Stimulated activated CD4-positive, alpha-beta T cell treated with anti-CD3 and anti-CD28 coated beads, Interleukin-2, amount 100 ng/mL, for 4 hours (primary cell): ENCODE measurements at regions not wholly inside any gene's neighbourhood (a gene's known extent, or its start where the extent isn't known, plus 50 kb on each side); places are given as distances from the start of the nearest gene placed in this dataset.

Experiments
- DNase-seq: peaks from one replicate; pipeline ENCODE4 v3.0.0-alpha.2; 2020; ENCODE audit warnings: low read depth

DNA sequence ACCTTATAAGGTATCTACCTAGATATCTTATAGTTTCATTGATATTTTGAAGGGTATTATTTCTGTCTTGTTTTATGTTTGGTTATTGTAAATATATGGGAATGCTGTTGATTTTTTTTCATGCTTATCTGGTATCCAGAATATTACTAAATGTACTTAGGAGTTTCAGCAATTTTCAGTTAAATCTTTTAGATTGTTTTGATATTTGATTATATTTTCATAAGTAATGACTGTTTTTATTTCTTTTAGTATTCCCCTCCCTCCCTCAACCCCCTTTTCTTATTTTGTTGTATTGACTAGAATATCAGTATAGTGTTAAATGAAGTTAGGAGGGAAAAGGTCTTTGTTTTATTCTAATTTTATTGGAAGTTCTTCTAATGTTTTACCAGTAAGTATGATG, 344.4 kb upstream of the PROX1 start:
- DNase-seq: no peak

GRCh38 chr1:213647864-213648650, 339.7 kb upstream of the PROX1 start:
- no peak for DNase-seq

DNA sequence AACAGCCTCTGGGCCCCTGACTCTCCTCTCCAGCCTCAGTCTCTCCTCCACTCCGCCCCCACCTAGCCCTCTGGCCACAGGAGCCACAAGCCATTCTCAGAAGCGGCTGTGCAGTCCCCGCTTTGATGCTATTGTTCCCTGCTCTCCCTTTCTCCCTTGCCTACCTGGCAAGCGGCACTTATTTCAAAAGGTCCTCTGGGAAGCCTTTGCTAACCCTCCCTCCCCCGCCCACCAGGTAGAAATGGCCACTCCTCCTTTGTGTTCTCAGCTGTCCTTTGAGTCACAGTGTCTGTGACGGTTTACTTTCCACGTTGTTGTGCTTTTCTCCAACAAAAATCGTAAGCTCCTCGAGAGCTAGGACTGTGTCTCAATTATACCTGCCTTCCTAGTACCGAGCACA, 338.4 kb upstream of the PROX1 start:
- DNase-seq: no peak

- DNase-seq: no peak
These were observed 337.2 kb upstream of the PROX1 start for GRCh38 chr1:213650603-213651002.

DNA sequence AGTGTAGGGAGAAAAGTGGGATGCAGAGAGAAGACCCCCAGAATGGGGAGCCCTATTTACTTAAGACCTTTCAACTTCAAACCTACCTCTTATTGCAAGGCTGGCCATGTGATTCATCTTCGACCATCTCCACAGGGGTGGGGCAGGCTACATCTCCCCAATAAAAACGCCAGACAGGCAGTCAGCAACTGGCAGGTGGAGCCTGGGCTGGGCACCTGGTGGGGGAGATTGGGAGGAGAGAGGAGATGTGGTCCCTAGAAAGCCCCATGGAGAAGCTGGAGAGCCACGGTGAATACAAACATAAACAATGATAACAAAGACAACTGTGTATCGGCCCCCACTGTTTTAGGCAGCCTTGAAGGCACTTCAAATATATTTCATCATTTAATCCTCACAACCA, 336.7 kb upstream of the PROX1 start:
- DNase-seq: no peak

DNA sequence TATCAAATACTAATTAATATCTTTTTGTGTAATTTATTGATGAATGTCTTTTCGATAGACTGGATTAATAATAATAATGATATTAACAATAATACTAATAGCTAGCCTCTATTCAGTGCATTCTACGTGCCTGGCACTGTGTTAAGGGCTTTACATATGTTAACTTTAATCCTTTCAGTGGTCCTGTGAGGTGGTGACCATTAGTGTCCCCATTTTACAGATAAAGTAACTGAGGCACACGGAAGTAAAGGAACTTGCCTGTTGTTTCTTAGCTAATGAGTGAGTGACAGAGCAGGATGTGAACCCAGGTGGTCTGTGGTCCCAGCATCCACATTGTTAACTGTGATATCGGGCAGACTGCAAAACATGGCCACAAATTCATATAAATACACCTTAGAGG, 335.7 kb upstream of the PROX1 start:
- no peak for DNase-seq

DNA sequence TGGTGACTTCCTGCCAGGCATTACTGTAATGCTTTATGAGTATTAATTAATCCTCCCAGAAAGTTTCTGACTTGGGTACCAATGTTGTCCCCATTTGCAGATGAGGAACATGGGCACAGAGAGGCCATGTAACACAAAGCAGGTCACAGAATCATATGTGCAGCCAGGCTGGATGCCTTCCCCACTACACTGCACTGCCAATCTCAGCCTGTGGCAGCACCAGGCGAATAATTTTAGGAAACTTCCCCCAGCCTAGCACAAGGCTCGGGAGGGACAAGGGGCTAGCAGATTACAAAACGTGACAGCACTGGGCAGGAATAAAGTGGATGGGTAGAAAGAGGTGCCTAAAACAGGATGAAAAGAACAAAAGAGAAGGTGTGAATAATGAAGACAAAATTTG, 331.7 kb upstream of the PROX1 start:
- no peak for DNase-seq

GRCh38 chr1:213656503-213656902, 331.3 kb upstream of the PROX1 start:
- DNase-seq: no peak

GRCh38 chr1:213657013-213657412, 330.8 kb upstream of the PROX1 start:
- DNase-seq: no peak

GRCh38 chr1:213657879-213658278, 329.9 kb upstream of the PROX1 start:
- no peak for DNase-seq

GRCh38 chr1:213658457-213658856, 329.3 kb upstream of the PROX1 start:
- no peak for DNase-seq

DNA sequence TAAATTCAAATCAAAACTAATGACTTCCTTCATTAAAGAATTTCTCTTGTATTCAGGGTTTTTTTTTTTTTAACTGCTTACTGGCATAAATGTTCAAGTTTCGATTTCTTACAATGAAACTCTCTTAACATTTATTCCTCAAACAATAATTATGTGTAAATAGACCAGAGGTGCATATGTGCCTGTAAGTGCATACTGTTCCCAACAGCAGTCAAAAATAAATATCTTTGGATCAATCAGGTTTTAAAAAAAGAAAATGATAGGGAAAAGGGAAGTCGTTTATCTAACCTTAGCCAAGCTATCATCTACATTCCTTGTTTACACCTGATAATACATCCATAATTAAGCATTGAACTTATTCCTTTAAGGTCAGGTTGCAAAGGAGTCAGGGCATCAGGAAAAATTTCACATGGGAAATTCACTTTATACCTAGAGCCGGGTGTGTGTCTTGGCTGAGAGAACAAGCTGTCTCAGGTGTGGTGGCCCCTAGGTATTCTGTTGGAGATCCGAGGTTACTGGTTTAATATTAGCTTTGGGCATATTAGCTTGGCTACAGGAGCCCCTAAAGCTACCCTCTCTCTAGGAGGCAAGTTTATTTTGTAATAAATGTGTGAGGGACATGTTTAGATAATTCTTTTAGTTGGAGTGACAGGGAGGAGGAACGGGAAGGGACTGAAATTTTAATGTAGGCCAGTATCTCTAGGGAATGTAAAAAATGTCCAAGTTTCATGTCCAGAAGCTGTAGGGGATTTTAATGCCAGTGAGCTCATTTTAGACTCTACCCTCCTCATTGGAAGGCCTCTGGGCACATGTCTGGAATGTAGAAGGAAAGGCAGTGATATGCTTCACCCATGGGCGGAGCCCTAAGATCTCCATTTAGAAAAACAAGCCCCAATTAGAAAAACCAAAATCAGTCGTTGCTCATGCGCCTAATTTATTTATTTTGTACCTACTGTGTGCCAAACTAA, 327.9 kb upstream of the PROX1 start:
- DNase-seq: no peak

GRCh38 chr1:213661302-213661701, 326.5 kb upstream of the PROX1 start:
- no peak for DNase-seq

DNA sequence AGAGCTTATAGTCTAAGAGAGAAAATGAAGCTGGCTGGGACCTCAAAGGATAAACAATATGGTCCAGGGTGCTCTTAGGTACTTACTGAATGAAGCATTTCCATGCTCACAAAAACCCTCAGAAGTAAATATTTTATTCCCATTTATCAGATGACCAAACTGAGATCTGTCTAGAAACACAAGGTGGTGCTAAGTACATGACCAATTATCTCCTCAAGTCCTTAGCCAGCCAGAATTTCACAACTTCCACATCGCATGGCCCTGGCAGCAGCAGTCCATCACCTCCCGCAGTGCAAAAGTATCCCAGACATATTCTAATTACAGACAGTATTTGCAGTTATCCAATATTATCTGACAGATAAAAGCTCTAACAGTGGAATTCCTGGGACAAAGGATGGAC, 321.7 kb upstream of the PROX1 start:
- no peak for DNase-seq

DNA sequence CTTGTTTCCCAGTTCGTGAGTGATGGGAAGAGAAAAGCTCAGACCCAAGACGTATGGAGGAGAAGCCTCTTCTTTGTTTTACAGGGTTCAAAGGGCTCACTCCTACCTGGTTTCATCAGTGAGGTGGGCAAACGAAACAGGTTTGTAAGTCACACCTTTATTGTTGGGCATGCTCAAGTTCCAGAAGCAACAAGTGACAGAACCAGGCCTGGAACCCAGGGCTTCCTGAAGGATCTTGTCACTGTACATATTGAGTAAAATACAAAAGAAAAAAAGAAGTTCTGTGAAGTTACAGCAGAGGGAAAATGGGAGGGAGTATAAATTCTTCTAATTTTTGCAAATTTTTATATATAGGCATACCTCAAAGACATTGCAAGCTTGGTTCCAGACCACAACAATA, 320.9 kb upstream of the PROX1 start:
- no peak for DNase-seq

- DNase-seq: no peak
These were observed 318.3 kb upstream of the PROX1 start for GRCh38 chr1:213669512-213669911.

GRCh38 chr1:213669964-213670691, 317.6 kb upstream of the PROX1 start:
- DNase-seq: no peak

DNA sequence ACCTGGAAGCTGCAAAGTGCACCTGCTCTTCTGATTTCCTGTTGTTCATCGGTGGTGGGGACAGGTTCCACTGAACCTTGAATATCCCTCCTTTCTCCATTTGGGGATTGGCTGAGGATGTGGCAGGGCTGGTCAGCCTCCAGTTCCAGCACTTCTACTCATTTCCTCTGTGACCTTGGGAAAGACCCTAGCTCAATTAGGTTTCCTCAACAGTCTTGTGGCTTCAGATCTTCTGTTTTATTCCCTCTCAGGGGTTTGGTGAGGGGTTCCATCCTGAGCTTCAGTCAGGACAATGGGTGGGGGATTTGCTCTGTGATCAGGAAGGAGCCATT, 317.1 kb upstream of the PROX1 start:
- DNase-seq: no peak

DNA sequence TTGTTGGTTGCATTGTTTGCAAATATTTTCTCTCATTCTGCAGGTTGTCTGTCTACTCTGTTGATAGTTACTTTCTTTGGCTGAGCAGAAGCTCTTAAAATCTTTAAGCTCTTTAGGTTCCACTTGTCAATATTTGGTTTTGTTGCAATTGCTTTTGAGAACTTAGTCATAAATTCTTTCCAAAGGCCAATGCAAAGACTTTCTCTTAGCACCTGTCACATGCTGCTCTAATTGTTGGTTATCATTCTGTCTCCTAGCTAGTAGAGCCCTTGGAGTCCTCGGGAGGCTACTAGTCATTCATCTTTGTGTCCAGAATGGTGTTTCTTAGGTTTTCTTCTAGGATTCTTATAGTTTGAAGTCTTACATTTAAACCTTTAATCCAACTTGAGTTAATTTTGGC, 312.7 kb upstream of the PROX1 start:
- no peak for DNase-seq

GRCh38 chr1:213676736-213677135, 311.0 kb upstream of the PROX1 start:
- DNase-seq: no peak

DNA sequence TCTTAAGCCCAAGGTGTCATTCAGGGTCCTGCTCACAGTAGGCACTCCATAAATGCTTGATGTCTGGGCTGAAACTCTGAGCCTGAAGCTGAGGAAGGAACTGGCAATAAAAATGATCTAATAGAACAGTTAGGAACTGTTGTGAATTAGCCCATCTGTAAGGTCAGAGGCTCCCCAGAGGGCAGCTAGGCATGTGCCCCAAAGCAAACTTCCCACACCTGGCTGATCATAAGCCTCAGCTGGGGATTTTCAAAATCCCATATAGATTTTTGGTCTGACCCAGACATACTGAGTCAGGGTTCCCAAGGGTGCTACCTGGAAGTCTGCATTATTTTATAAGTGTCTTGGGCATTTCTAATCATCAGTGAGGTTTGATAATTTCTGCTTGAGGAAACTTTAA, 309.4 kb upstream of the PROX1 start:
- DNase-seq: no peak

- no peak for DNase-seq
These were observed 309.0 kb upstream of the PROX1 start for GRCh38 chr1:213678753-213679152.

DNA sequence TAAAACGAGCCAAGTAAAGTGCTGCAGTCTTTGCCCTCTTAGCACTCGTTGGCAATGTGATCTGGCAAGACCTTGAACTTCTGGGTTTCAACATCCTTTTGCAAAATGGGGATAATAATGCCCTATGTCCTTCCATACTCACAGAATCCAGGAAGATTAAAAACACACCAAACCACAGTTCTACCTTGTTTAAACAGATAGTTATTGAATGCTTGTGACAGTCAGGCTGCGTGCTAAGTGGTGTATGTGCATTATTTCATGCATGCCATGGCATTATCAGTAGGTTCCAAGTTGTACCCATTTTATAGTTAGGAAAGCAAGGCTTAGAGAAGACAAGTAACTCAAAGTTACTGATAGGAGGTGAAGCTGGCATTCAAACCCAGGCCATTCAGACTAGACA, 308.6 kb upstream of the PROX1 start:
- no peak for DNase-seq
